Cerebellar cortex (tissue), 1 donor: ENCODE measurements at regions not wholly inside any gene's neighbourhood (a gene's known extent, or its start where the extent isn't known, plus 50 kb on each side); places are given as distances from the start of the nearest gene placed in this dataset.
"Not testable (repeated sequence)": the region's sequence is repeated elsewhere in the genome, so short reads cannot be mapped to it uniquely, and the experiment has no call there.

ENCODE experiments used
- DNase-seq: peaks from one replicate; pipeline ENCODE4 v3.0.0-alpha.2; 2015; ENCODE audit warnings: low spot score

- no peak for DNase-seq
Observed at GRCh38 chr5:66234241-66234640, 90.1 kb downstream of the SREK1 start.

- DNase-seq = no peak
Observed at GRCh38 chr5:66238435-66238834, 94.3 kb downstream of the SREK1 start.

- DNase-seq = no peak
Observed at GRCh38 chr5:66239034-66239433, 94.9 kb downstream of the SREK1 start.

GRCh38 chr5:66241136-66241825, 97.2 kb downstream of the SREK1 start:
- no peak for DNase-seq

GRCh38 chr5:66242050-66242715, 98.1 kb downstream of the SREK1 start:
- DNase-seq = no peak

- DNase-seq = no peak
Observed at GRCh38 chr5:66246608-66247007, 102.5 kb downstream of the SREK1 start.

- no peak for DNase-seq
Observed at GRCh38 chr5:66247176-66247960, 103.3 kb downstream of the SREK1 start.

- no peak for DNase-seq
Observed at GRCh38 chr5:66248874-66249273, 104.8 kb downstream of the SREK1 start.

- no peak for DNase-seq
Observed at GRCh38 chr5:66249920-66250319, 105.8 kb downstream of the SREK1 start.

- no peak for DNase-seq
Observed at GRCh38 chr5:66252849-66253248, 108.7 kb downstream of the SREK1 start.

GRCh38 chr5:66255714-66256113, 111.6 kb downstream of the SREK1 start:
- no peak for DNase-seq

- DNase-seq = no peak
Observed at GRCh38 chr5:66273121-66273520, 129.0 kb downstream of the SREK1 start.

- no peak for DNase-seq
Observed at GRCh38 chr5:66276986-66277385, 132.9 kb downstream of the SREK1 start.

- DNase-seq = no peak
Observed at GRCh38 chr5:66277981-66278380, 133.9 kb downstream of the SREK1 start.

GRCh38 chr5:66281294-66281693, 137.2 kb downstream of the SREK1 start:
- DNase-seq = no peak

GRCh38 chr5:66284588-66285342, 140.7 kb downstream of the SREK1 start:
- no peak for DNase-seq

- no peak for DNase-seq
Observed at GRCh38 chr5:66285343-66285922, 141.3 kb downstream of the SREK1 start.

GRCh38 chr5:66291771-66292170, 147.7 kb downstream of the SREK1 start:
- no peak for DNase-seq

GRCh38 chr5:66293851-66294250, 149.8 kb downstream of the SREK1 start:
- not testable (repeated sequence) for DNase-seq

- no peak for DNase-seq
Observed at GRCh38 chr5:66299463-66299862, 155.4 kb downstream of the SREK1 start.

GRCh38 chr5:66302344-66302743, 158.2 kb downstream of the SREK1 start:
- no peak for DNase-seq
